Endothelial cell (in vitro differentiated cells): ENCODE measurements at regions not wholly inside any gene's neighbourhood (a gene's known extent, or its start where the extent isn't known, plus 50 kb on each side); places are given as distances from the start of the nearest gene placed in this dataset.

ENCODE experiments used
- DNase-seq: peaks from one replicate; pipeline ENCODE4 v3.0.0; 2021; ENCODE audit warnings: low spot score
- H3K27ac Mint-ChIP-seq: one replicate; pipeline ENCODE4 v1.8.0; 2021; ENCODE audit warnings: mixed read lengths, inconsistent platforms; ENCODE audit not compliant: unreplicated experiment
- H3K27me3 Mint-ChIP-seq: one replicate; pipeline ENCODE4 v1.8.0; 2021; ENCODE audit warnings: mild to moderate bottlenecking, moderate library complexity, mixed read lengths, inconsistent platforms; ENCODE audit not compliant: unreplicated experiment
- H3K36me3 Mint-ChIP-seq: one replicate; pipeline ENCODE4 v1.8.0; 2021; ENCODE audit warnings: mild to moderate bottlenecking, low read depth, mixed read lengths, inconsistent platforms; ENCODE audit not compliant: unreplicated experiment
- H3K4me1 Mint-ChIP-seq: one replicate; pipeline ENCODE4 v1.8.0; 2021; ENCODE audit warnings: mild to moderate bottlenecking, mixed read lengths, inconsistent platforms; ENCODE audit not compliant: unreplicated experiment
- H3K4me3 Mint-ChIP-seq: one replicate; pipeline ENCODE4 v1.8.0; 2021; ENCODE audit warnings: mild to moderate bottlenecking, mixed read lengths, inconsistent platforms; ENCODE audit not compliant: unreplicated experiment
- H3K9me3 Mint-ChIP-seq: one replicate; pipeline ENCODE4 v1.8.0; 2021; ENCODE audit warnings: mixed read lengths, inconsistent platforms; ENCODE audit not compliant: unreplicated experiment
- CTCF ChIP-seq: fragments of 200-600 bp; sonication (generic); IDR thresholded peaks from one replicate; pipeline ENCODE4 v1.5.0; 2021; ENCODE audit warnings: antibody characterized with exemption; ENCODE audit not compliant: unreplicated experiment

- Mint-ChIP-seq H3K36me3 (no peaks in the 10 kb centered on the region), H3K9me3 (no peaks in the 10 kb centered on the region), H3K27ac (no peak overlapping the region), H3K4me1 (no peaks in the 10 kb centered on the region), H3K27me3 (no peaks in the 10 kb centered on the region), H3K4me3 (no peak overlapping the region)
- DNase-seq, result no peak
- no peak for TF ChIP-seq CTCF
Measured at GRCh38 chr21:27817902-27818623, 851.2 kb upstream of the ADAMTS5 start.

GRCh38 chr21:27817074-27817473 lies 850.2 kb upstream of the ADAMTS5 start:
- Mint-ChIP-seq H3K36me3 (no peaks in the 10 kb centered on the region), H3K4me1 (no peaks in the 10 kb centered on the region), H3K27me3 (no peaks in the 10 kb centered on the region), H3K4me3 (no peak overlapping the region), H3K9me3 (no peaks in the 10 kb centered on the region), H3K27ac (no peak overlapping the region)
- no peak for TF ChIP-seq CTCF
- no peak for DNase-seq

- Mint-ChIP-seq H3K4me1 (no peaks in the 10 kb centered on the region), H3K27ac (no peak overlapping the region), H3K9me3 (no peaks in the 10 kb centered on the region), H3K27me3 (no peaks in the 10 kb centered on the region), H3K36me3 (no peaks in the 10 kb centered on the region), H3K4me3 (no peak overlapping the region)
- no peak for DNase-seq
- TF ChIP-seq CTCF, result no peak
Measured at GRCh38 chr21:27816301-27816700, 849.4 kb upstream of the ADAMTS5 start.

GRCh38 chr21:27814226-27814625 lies 847.3 kb upstream of the ADAMTS5 start:
- no peaks in the 10 kb centered on the region for H3K36me3 Mint-ChIP-seq
- H3K4me1 Mint-ChIP-seq, result no peaks in the 10 kb centered on the region
- H3K27me3 Mint-ChIP-seq, result no peaks in the 10 kb centered on the region
- no peak overlapping the region for H3K4me3 Mint-ChIP-seq
- no peaks in the 10 kb centered on the region for H3K9me3 Mint-ChIP-seq
- TF ChIP-seq CTCF, result no peak
- H3K27ac Mint-ChIP-seq, result no peak overlapping the region
- no peak for DNase-seq

GRCh38 chr21:27813750-27814149 lies 846.9 kb upstream of the ADAMTS5 start:
- Mint-ChIP-seq H3K27ac (no peak overlapping the region), H3K4me1 (no peaks in the 10 kb centered on the region)
- no peak for DNase-seq

More at GRCh38 chr21:27813750-27814149, 846.9 kb upstream of the ADAMTS5 start:
- Mint-ChIP-seq H3K27me3 (no peaks in the 10 kb centered on the region), H3K9me3 (no peaks in the 10 kb centered on the region), H3K4me3 (no peak overlapping the region), H3K36me3 (no peaks in the 10 kb centered on the region)
- no peak for TF ChIP-seq CTCF
